ENCODE measurements at regions not wholly inside any gene's neighbourhood (a gene's known extent, or its start where the extent isn't known, plus 50 kb on each side); places are given as distances from the start of the nearest gene placed in this dataset.

DNA sequence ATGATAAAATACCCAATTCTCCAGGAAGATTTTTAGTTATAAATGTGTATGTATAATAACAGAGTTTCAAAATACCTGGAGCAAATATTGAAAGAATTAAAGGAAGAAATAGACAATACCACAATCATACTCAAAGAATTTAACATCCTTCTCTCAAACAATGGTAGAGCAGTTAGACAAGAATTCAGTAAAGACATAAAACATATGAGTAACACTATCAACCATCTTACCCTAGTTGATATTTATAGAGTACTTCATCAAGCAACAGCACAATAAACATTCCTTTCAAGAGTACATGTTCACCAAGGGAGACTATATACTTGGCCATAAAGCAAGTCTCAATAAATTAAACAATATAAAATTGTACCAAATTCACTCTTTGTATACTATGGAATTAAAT, 108.4 kb downstream of the DLEU7 start:
- Histone ChIP-seq H3K36me3 (no peaks in the 10 kb centered on the region), H3K27me3 (no peaks in the 10 kb centered on the region), H3K4me3 (no peak overlapping the region), H3K9me3 (peaks cover 0 to 6% (median 0%) of the 10 kb centered on the region in 12 donors), H3K4me1 (peaks cover 0 to 13% (median 4%) of the 10 kb centered on the region in 12 donors), H3K27ac (no peak overlapping the region)
- TF ChIP-seq, protein P1, sequence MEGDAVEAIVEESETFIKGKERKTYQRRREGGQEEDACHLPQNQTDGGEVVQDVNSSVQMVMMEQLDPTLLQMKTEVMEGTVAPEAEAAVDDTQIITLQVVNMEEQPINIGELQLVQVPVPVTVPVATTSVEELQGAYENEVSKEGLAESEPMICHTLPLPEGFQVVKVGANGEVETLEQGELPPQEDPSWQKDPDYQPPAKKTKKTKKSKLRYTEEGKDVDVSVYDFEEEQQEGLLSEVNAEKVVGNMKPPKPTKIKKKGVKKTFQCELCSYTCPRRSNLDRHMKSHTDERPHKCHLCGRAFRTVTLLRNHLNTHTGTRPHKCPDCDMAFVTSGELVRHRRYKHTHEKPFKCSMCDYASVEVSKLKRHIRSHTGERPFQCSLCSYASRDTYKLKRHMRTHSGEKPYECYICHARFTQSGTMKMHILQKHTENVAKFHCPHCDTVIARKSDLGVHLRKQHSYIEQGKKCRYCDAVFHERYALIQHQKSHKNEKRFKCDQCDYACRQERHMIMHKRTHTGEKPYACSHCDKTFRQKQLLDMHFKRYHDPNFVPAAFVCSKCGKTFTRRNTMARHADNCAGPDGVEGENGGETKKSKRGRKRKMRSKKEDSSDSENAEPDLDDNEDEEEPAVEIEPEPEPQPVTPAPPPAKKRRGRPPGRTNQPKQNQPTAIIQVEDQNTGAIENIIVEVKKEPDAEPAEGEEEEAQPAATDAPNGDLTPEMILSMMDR (IDR thresholded peaks at IDR 0.05), result no peak
- DNase-seq (no peak), ATAC-seq (no peak)
- intact Hi-C loops (cut with DNase I), result no loop called here

DNA sequence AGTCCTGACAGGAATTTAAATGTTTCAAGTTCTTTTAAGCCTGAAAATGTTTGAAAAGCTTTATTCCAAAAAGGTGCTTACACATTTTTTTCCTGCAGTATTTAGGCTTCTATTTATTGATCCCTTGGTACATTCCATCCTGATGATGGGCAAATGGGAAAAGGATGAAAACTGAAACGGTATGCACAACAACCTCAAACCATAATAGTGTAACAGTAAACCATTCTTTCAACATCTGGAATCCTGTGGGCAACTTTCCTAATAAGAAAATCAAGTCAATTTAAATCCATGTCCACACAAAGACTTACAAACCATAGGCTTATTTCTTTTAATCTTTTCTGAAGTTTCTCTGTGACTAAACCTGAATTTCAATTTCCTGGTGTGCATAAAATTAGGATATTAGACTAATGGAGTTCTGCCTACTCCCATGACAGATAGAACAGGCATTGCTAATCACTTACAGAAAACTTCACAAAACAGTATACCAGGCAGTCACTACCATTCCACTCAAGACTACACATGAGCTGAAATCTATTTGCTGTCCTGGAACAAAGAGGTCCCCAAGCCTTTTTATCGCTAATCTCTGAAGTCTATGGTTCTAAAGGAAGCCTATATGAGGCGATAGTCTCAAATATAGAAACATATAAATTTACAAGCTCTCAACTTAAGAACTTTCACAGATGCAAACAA, 103.3 kb downstream of the DLEU7 start:
- Histone ChIP-seq H3K36me3 (no peaks in the 10 kb centered on the region), H3K4me1 (peaks cover 0 to 8% (median 0%) of the 10 kb centered on the region in 12 donors), H3K27ac (no peak overlapping the region), H3K9me3 (peaks cover 0 to 10% (median 0%) of the 10 kb centered on the region in 12 donors), H3K4me3 (no peak overlapping the region), H3K27me3 (no peaks in the 10 kb centered on the region)
- TF ChIP-seq, protein P1 (IDR thresholded peaks at IDR 0.05), result no peak
- no peak for TF ChIP-seq POLR2A (IDR thresholded peaks at IDR 0.05)
- DNase-seq, result no peak
- no peak for ATAC-seq
- 62 to 94% (median 91%) methylated on average over 3 of the region's 3 CpGs for WGBS, 4 donors
- intact Hi-C loops (cut with DNase I), result no loop called here

DNA sequence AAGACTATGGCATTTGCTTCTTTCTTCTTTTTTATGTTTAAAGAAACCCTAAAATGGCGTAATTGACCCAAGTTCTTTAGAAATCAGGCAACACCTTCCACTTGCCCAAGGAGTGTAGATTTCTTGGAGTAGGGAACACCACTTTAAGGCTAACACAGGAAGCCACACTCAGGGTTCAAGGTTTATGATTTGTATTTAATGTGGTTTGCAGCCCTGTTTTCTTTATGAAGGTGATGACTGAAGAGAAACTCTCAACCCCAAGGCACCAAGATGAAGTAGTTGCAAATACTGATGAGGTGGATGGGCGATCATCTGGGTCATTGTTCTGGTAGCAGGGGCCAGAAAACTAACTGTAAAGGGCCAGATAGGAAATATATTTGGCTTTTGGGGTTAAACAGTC, 101.1 kb downstream of the DLEU7 start:
- Histone ChIP-seq H3K27me3 (no peaks in the 10 kb centered on the region), H3K4me1 (peaks cover 0 to 8% (median 0%) of the 10 kb centered on the region in 12 donors), H3K4me3 (no peak overlapping the region), H3K36me3 (no peaks in the 10 kb centered on the region), H3K9me3 (peaks cover 0 to 10% (median 0%) of the 10 kb centered on the region in 12 donors), H3K27ac (no peak overlapping the region)
- no peak for TF ChIP-seq POLR2A (IDR thresholded peaks at IDR 0.05)
- TF ChIP-seq, protein P1 (IDR thresholded peaks at IDR 0.05), result no peak
- ATAC-seq, result no peak
- WGBS, 4 donors, result 92 to 99% (median 97%) methylated on average over 2 of the region's 2 CpGs
- no peak for DNase-seq
- intact Hi-C loops (cut with DNase I), result no loop called here

DNA sequence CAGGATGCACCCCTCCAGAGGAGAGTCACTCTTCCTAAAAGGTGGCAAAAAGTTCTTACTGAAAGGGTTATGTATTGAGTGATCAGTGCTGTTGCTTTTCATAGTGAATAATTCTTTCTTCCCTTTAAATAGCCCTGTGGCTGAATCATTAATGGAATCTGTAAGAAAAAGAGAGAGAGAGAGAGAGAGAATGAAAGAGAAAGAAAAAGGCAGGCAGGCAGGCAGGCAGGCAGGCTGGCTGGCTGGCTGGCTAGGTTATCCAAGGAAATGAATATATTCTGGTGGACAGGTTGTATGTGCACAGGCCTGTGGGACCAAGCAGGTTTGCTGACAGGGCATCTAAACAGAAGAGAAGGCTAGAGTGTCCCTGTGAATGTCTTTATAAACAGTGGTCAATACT, 100.5 kb downstream of the DLEU7 start:
- no peak overlapping the region for H3K27ac ChIP-seq
- peaks cover 0 to 10% (median 0%) of the 10 kb centered on the region in 12 donors for H3K9me3 ChIP-seq
- H3K4me1 ChIP-seq, result peaks cover 0 to 8% (median 0%) of the 10 kb centered on the region in 12 donors
- no peak for ATAC-seq
- H3K36me3 ChIP-seq, result no peaks in the 10 kb centered on the region
- no peak overlapping the region for H3K4me3 ChIP-seq
- DNase-seq, result no peak
- intact Hi-C loops (cut with DNase I), result no loop called here
- no peaks in the 10 kb centered on the region for H3K27me3 ChIP-seq
- TF ChIP-seq, protein P1 (IDR thresholded peaks at IDR 0.05), result no peak
- TF ChIP-seq POLR2A (IDR thresholded peaks at IDR 0.05), result no peak

Measured in heart left ventricle (tissue), 16 donors.